GM23338 (cell line): ENCODE measurements at regions not wholly inside any gene's neighbourhood (a gene's known extent, or its start where the extent isn't known, plus 50 kb on each side); places are given as distances from the start of the nearest gene placed in this dataset.

Source experiments
- ATAC-seq: fragments of 200-7000 bp; cut with Tn5 transposase; 3 replicates; pipeline ENCODE4 v1.9.1; 2020
- DNase-seq: peaks from one replicate; pipeline ENCODE4 v3.0.0-alpha.2; 2015; ENCODE audit warnings: low spot score
- H2AFZ ChIP-seq: fragments of 200-600 bp; sonication (generic); 2 replicates; pipeline ENCODE4 v1.8.0; 2016; ENCODE audit warnings: antibody characterized with exemption, mild to moderate bottlenecking, moderate library complexity
- H3F3A ChIP-seq: fragments of 200-600 bp; sonication (generic); replicated peaks from 2 replicates; pipeline ENCODE4 v1.8.0; 2017; ENCODE audit warnings: antibody characterized with exemption, mixed run types, low read depth
- H3K27ac ChIP-seq: fragments of 200-600 bp; sonication (generic); 2 replicates; pipeline ENCODE4 v1.6.1; 2016; ENCODE audit warnings: low read depth
- H3K27me3 ChIP-seq: fragments of 200-600 bp; sonication (generic); 2 replicates; pipeline ENCODE4 v1.8.0; 2016; ENCODE audit warnings: mild to moderate bottlenecking, mixed run types, moderate library complexity; ENCODE audit not compliant: insufficient read depth
- H3K36me3 ChIP-seq: fragments of 200-600 bp; sonication (generic); 2 replicates; pipeline ENCODE4 v1.8.0; 2016; ENCODE audit warnings: mild to moderate bottlenecking; ENCODE audit not compliant: insufficient read depth
- H3K4me1 ChIP-seq: fragments of 200-600 bp; sonication (generic); 2 replicates; pipeline ENCODE4 v1.8.0; 2016; ENCODE audit warnings: mild to moderate bottlenecking, moderate library complexity; ENCODE audit not compliant: insufficient read depth
- H3K4me2 ChIP-seq: fragments of 200-600 bp; sonication (generic); 2 replicates; pipeline ENCODE4 v1.7.1; 2017; ENCODE audit warnings: mixed run types
- H3K4me3 ChIP-seq: fragments of 200-600 bp; sonication (generic); 2 replicates; pipeline ENCODE4 v1.6.1; 2016; ENCODE audit warnings: mixed run types
- H3K79me2 ChIP-seq: fragments of 200-600 bp; sonication (generic); replicated peaks from 2 replicates; pipeline ENCODE4 v1.8.0; 2017; ENCODE audit warnings: mild to moderate bottlenecking; ENCODE audit not compliant: insufficient read depth
- H3K9me2 ChIP-seq: fragments of 200-600 bp; sonication (generic); 2 replicates; pipeline ENCODE4 v1.8.0; 2017; ENCODE audit not compliant: insufficient read depth
- H4K20me1 ChIP-seq: fragments of 200-600 bp; sonication (generic); replicated peaks from 2 replicates; pipeline ENCODE4 v1.8.0; 2017; ENCODE audit warnings: mild to moderate bottlenecking; ENCODE audit not compliant: insufficient read depth
- H3K27ac Mint-ChIP-seq: 2 replicates; pipeline ENCODE4 v1.8.0; 2020; ENCODE audit warnings: inconsistent platforms, mild to moderate bottlenecking, moderate library complexity, mixed read lengths
- H3K27me3 Mint-ChIP-seq: 3 replicates; pipeline ENCODE4 v1.8.0; 2022; ENCODE audit warnings: low read depth, mild to moderate bottlenecking, moderate library complexity, mixed read lengths, inconsistent platforms; ENCODE audit not compliant: insufficient read depth, poor library complexity
- H3K36me3 Mint-ChIP-seq: 3 replicates; pipeline ENCODE4 v1.8.0; 2021; ENCODE audit warnings: low read depth, mild to moderate bottlenecking, inconsistent platforms, moderate library complexity, mixed read lengths
- H3K4me1 Mint-ChIP-seq: 3 replicates; pipeline ENCODE4 v1.8.0; 2020; ENCODE audit warnings: mild to moderate bottlenecking, inconsistent platforms, mixed read lengths
- H3K4me3 Mint-ChIP-seq: 3 replicates; pipeline ENCODE4 v1.8.0; 2021; ENCODE audit warnings: moderate library complexity, mild to moderate bottlenecking, inconsistent platforms, mixed read lengths
- H3K9me3 Mint-ChIP-seq: 3 replicates; pipeline ENCODE4 v1.8.0; 2020; ENCODE audit warnings: moderate library complexity, mild to moderate bottlenecking, inconsistent platforms, mixed read lengths
- CTCF ChIP-seq, 2 experiments: fragments of 200-600 bp in 1 of 2; sonication (generic) in 1 of 2; conservative IDR thresholded peaks; 2 replicates each; pipeline versions ENCODE4 v1.5.1 to v1.6.1; 2016 to 2017; ENCODE audit warnings: antibody characterized with exemption in 2 of 2, low read depth in 2 of 2, mild to moderate bottlenecking in 2 of 2, moderate library complexity in 1 of 2
- EZH2phosphoT487 ChIP-seq: fragments of 200-600 bp; sonication (generic); IDR thresholded peaks from one replicate; pipeline ENCODE4 v1.8.1; 2018; ENCODE audit warnings: antibody characterized with exemption; ENCODE audit not compliant: unreplicated experiment
- JUNB ChIP-seq: IDR thresholded peaks from one replicate; pipeline ENCODE4 v1.6.1; 2016; ENCODE audit warnings: antibody characterized with exemption; ENCODE audit not compliant: unreplicated experiment
- POLR2AphosphoS5 ChIP-seq: IDR thresholded peaks from 2 replicates; pipeline ENCODE4 v1.6.1; 2016; ENCODE audit warnings: antibody characterized with exemption, low read depth
- STAT1 ChIP-seq: IDR thresholded peaks from one replicate; pipeline ENCODE4 v1.6.1; 2016; ENCODE audit warnings: antibody characterized with exemption; ENCODE audit not compliant: unreplicated experiment
- ZNF114 ChIP-seq: fragments of 250-450 bp; sonication (Bioruptor Pico); IDR thresholded peaks from 2 replicates; pipeline ENCODE4 v1.5.0; 2020; ENCODE audit warnings: mild to moderate bottlenecking, moderate library complexity
- ZNF331 ChIP-seq: fragments of 250-450 bp; sonication (Bioruptor Pico); IDR thresholded peaks from 2 replicates; pipeline ENCODE4 v1.5.0; 2020; ENCODE audit warnings: low read depth, mild to moderate bottlenecking, moderate library complexity
- TF ChIP-seq, protein P1 (sequence below): IDR thresholded peaks from one replicate; pipeline ENCODE4 v1.6.1; 2018; ENCODE audit warnings: antibody characterized with exemption; ENCODE audit not compliant: unreplicated experiment

- TF ChIP-seq, protein P1, sequence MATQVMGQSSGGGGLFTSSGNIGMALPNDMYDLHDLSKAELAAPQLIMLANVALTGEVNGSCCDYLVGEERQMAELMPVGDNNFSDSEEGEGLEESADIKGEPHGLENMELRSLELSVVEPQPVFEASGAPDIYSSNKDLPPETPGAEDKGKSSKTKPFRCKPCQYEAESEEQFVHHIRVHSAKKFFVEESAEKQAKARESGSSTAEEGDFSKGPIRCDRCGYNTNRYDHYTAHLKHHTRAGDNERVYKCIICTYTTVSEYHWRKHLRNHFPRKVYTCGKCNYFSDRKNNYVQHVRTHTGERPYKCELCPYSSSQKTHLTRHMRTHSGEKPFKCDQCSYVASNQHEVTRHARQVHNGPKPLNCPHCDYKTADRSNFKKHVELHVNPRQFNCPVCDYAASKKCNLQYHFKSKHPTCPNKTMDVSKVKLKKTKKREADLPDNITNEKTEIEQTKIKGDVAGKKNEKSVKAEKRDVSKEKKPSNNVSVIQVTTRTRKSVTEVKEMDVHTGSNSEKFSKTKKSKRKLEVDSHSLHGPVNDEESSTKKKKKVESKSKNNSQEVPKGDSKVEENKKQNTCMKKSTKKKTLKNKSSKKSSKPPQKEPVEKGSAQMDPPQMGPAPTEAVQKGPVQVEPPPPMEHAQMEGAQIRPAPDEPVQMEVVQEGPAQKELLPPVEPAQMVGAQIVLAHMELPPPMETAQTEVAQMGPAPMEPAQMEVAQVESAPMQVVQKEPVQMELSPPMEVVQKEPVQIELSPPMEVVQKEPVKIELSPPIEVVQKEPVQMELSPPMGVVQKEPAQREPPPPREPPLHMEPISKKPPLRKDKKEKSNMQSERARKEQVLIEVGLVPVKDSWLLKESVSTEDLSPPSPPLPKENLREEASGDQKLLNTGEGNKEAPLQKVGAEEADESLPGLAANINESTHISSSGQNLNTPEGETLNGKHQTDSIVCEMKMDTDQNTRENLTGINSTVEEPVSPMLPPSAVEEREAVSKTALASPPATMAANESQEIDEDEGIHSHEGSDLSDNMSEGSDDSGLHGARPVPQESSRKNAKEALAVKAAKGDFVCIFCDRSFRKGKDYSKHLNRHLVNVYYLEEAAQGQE = no peak
- TF ChIP-seq ZNF331 (CRISPR knock-in tag) (no peak), POLR2AphosphoS5 (no peak), STAT1 (no peak), JUNB (no peak), CTCF (conservative IDR thresholded peaks at IDR 0.05; ENCODE audit: low read depth in 2 of 2) (no peak)
These were observed 187.9 kb downstream of the ALG10 start (continued) for GRCh38 chr12:34210183-34210582.

- H3F3A ChIP-seq = no peaks in the 10 kb centered on the region
- H2AFZ ChIP-seq = no peak overlapping the region
- Mint-ChIP-seq H3K27me3 (peaks cover 17% of the 10 kb centered on the region), H3K4me1 (no peaks in the 10 kb centered on the region), H3K9me3 (peaks cover 96% of the 10 kb centered on the region), H3K27ac (no peak overlapping the region), H3K36me3 (peaks cover 63% of the 10 kb centered on the region), H3K4me3 (no peak overlapping the region)
- no peak for TF ChIP-seq POLR2AphosphoS5
- no peak for TF ChIP-seq ZNF114 (CRISPR knock-in tag)
- no peaks in the 10 kb centered on the region for H3K9me2 ChIP-seq
- no peaks in the 10 kb centered on the region for H3K36me3 ChIP-seq
- H3K4me1 ChIP-seq = no peaks in the 10 kb centered on the region
- DNase-seq = no peak
- no peak for ATAC-seq
- H4K20me1 ChIP-seq = no peaks in the 10 kb centered on the region
- no peak overlapping the region for H3K27ac ChIP-seq
- no peaks in the 10 kb centered on the region for H3K27me3 ChIP-seq
- H3K4me2 ChIP-seq = no peak overlapping the region
- no peaks in the 10 kb centered on the region for H3K79me2 ChIP-seq
- no peak overlapping the region for H3K4me3 ChIP-seq
These were observed 188.6 kb downstream of the ALG10 start for GRCh38 chr12:34210689-34211530.

DNA sequence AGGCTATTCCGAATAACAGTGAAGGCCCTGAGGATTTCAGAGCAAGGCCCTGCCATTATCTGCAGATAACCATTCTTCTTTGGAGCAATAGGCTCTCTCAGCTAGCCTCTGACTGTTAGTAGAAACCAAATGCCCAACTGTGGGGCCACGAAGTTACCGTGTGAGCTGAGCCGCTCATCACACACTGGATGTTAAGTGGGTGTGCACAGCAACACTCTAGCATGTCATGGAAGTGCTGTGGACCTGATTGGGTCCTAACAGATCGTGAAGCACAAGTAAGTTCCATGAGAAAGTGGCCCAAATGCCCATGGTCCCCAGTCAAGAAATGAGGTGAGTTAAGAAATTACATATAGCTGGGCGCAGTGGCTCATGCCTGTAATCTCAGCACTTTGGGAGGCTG is 190.4 kb downstream of the ALG10 start:
- no peak overlapping the region for H3K4me3 ChIP-seq
- no peak overlapping the region for H3K4me2 ChIP-seq
- DNase-seq (no peak), ATAC-seq (no peak)
- Mint-ChIP-seq H3K4me3 (no peak overlapping the region), H3K27me3 (peaks cover 12% of the 10 kb centered on the region), H3K36me3 (peaks cover 54% of the 10 kb centered on the region), H3K27ac (no peak overlapping the region), H3K4me1 (no peaks in the 10 kb centered on the region), H3K9me3 (peaks cover 96% of the 10 kb centered on the region)
- no peak overlapping the region for H2AFZ ChIP-seq
- H3K9me2 ChIP-seq = no peaks in the 10 kb centered on the region
- no peaks in the 10 kb centered on the region for H3K27me3 ChIP-seq
- no peaks in the 10 kb centered on the region for H3F3A ChIP-seq
- no peaks in the 10 kb centered on the region for H3K36me3 ChIP-seq
- no peaks in the 10 kb centered on the region for H3K79me2 ChIP-seq
- H3K4me1 ChIP-seq = no peaks in the 10 kb centered on the region
- H4K20me1 ChIP-seq = no peaks in the 10 kb centered on the region
- no peak overlapping the region for H3K27ac ChIP-seq
- TF ChIP-seq STAT1 = no peak
- no peak for TF ChIP-seq EZH2phosphoT487
